HG02884 (cell line): ENCODE measurements at regions not wholly inside any gene's neighbourhood (a gene's known extent, or its start where the extent isn't known, plus 50 kb on each side); places are given as distances from the start of the nearest gene placed in this dataset.

Experiments
- ATAC-seq: cut with Tn5 transposase; IDR thresholded peaks from one replicate; pipeline ENCODE4 v1.9.1; 2021; ENCODE audit warnings: mild to moderate bottlenecking, moderate library complexity; ENCODE audit not compliant: unreplicated experiment

- no peak for ATAC-seq
Observed at GRCh38 chr20:39855799-39856198, 833.2 kb downstream of the MAFB start.

GRCh38 chr20:39855056-39855455, 834.0 kb downstream of the MAFB start:
- no peak for ATAC-seq

DNA sequence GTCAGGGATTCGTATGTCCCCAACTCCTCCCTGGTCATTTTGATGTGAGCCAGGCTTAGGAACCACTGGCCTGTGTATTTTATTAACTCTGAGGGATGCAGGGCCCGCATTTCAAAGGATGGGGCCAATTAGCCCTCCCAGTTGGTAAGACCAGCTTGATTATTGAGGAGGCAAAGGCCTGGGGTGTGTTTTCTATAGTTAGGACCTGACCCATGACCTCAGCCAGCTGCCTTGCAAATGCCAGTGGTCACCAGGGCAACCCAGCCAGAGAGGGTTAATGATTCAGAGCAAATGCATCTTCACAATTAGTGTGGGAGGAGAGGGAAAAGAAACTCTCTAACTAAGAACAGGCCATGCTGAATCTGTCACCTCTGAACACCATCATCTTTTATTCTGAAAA, 835.4 kb downstream of the MAFB start:
- no peak for ATAC-seq

GRCh38 chr20:39853050-39853449, 836.0 kb downstream of the MAFB start:
- no peak for ATAC-seq

DNA sequence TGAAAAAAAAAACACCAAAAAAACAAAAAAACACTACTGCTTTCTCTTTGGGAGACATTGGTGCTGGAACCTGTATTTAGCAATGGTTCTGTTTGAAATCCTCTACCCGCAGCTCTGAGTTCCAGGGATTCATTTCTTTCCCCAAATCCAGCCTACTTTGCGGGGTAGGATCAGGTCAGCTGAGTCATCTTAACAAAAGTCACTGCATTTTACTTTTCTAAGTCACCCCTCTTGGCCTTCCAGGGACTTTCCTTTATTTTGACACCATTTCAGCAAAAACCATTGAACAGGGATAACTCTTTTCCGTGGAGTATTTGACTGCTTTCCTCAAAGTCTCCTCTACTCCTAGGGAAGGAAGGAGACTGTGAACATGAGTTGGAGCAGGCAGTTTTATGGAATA, 837.6 kb downstream of the MAFB start:
- ATAC-seq: no peak

GRCh38 chr20:39850821-39851330, 838.2 kb downstream of the MAFB start:
- ATAC-seq: no peak

DNA sequence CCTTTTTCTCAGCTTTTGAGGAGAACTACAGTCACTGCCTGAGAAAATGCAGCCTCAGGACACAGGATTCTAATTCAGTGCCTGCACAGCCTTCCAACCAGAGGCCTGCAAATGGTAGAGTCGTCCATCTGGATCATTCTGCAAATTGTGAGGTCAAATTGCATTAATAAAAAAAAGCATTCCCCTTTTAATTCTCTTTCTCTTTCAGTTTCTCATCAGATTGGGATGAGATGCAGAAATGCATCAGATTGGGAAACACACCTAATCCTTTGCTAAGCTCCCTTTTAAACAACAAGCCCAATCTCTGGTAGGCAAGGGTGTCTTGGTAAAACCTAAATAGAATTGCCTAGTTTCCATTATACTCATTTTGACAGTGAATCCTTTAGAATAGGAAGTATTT, 838.8 kb downstream of the MAFB start:
- ATAC-seq: no peak

DNA sequence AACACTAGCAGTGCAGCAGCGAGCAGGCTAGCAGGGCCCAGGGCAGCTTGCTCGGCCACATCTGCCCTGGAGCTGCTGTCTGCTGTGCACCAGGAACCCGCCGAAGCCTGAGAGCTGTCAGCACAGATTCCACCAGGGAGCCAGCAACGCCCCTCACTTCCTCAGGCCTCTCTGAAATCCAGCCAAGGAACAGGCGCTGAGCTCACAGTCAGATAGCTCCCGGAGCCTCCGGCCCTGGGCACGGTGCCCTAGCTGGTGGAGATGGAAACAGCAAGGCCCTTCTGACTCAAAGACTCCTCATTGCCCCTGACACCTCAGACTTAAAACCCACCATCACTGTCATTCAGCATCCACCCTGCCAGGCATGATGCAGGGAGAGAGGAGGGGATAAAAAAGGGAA, 839.4 kb downstream of the MAFB start:
- no peak for ATAC-seq

- ATAC-seq: no peak
Observed at GRCh38 chr20:39849171-39849570, 839.9 kb downstream of the MAFB start.

- no peak for ATAC-seq
Observed at GRCh38 chr20:39839399-39840119, 849.5 kb downstream of the MAFB start.

DNA sequence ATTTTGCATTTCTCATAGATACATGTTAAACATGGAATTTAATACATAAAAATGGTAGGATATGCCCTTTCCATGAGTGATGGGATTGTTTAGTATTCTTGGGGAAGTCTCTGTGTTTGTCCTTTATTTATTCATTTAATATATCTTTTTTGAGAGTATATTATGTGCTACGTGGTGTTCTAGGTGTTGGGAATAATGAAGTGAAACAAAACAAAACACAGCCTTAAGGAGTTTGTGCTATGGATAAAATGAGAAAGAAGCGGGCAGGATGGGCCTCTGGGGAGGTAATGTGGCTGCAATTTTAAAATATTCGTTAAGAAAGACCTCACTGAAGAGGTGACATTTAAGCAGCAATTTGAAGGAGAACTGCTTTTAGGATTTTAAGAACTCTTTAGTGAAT, 851.5 kb downstream of the MAFB start:
- ATAC-seq: no peak

DNA sequence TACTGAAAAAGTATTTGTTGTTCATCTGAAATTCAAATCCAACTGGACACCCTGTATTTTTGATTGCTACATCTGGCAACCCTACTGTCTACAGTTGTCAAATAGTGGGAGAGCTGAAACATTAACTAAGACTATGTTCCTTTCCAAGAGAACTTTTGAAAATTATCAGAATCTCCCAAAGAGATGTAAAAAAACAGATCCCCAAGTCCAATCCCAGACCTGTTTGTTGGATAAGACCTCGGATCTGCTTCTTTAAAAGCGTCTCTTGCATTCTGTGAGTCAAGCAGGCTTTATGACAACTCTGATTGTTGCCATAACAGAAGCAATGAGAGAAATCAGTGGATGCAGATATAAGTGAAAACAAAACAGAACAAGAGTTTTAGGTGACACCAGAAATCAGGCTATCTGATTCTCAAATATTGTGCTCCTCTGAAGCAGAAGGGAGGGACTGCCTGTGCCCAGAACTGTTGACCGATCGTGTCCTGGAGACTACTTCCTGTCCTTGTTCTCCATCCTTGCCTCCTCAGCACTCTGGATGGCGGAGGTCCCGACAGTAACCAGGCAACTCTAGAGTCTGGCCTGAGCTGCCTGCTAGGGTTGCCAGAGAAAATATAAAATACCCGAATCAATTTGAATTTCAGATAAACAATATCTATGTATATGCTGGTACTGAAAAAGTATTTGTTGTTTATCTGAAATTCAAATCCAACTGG, 853.8 kb downstream of the MAFB start:
- ATAC-seq: no peak

- no peak for ATAC-seq
Observed at GRCh38 chr20:39830903-39831302, 858.1 kb downstream of the MAFB start.

- ATAC-seq: peak; percentile 81
Observed at GRCh38 chr20:39829661-39830060, 859.4 kb downstream of the MAFB start.

- ATAC-seq: peak; percentile 11
Observed at GRCh38 chr20:39829256-39829655, 859.8 kb downstream of the MAFB start.

GRCh38 chr20:39825950-39826349, 863.1 kb downstream of the MAFB start:
- peak; percentile 56 for ATAC-seq

GRCh38 chr20:39825524-39825923, 863.4 kb downstream of the DHX35 start:
- ATAC-seq: no peak

DNA sequence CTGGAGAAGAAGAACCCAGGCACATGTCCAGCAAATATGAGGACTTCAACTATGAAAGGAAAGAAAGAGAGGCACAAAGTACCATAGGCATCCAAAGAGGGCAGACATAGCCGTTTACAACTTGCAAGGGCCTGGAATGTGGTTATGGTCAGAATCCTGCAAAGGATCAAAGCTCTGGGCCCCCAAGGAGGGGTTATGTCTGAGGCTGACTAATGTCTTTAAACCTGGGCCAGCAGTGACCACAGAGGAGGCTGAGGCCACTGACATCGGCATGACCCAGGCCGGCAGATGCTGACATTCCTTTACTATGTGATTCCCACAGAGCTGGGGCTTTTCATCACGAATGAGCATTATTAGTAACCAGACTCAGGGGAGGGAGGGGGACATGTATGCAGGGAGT, 861.1 kb downstream of the DHX35 start:
- ATAC-seq: no peak

DNA sequence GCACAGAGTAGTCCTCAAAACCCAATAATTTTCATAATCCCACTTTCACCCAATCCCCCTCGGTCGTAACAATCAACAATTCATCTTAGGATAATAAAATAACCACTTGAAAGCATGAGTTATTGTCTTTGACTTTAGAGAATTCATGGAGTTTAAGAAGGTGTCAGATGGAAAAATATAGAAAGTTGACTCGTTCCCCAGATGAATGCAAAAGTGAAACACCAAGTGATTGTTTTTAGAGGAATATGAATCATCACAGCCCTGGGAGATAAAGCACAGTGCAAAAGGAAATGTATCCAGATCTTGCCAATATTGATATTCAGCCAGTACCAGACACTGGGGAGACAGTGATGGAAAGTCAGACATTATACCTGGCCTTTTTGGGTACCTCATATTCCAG, 860.5 kb downstream of the DHX35 start:
- no peak for ATAC-seq

DNA sequence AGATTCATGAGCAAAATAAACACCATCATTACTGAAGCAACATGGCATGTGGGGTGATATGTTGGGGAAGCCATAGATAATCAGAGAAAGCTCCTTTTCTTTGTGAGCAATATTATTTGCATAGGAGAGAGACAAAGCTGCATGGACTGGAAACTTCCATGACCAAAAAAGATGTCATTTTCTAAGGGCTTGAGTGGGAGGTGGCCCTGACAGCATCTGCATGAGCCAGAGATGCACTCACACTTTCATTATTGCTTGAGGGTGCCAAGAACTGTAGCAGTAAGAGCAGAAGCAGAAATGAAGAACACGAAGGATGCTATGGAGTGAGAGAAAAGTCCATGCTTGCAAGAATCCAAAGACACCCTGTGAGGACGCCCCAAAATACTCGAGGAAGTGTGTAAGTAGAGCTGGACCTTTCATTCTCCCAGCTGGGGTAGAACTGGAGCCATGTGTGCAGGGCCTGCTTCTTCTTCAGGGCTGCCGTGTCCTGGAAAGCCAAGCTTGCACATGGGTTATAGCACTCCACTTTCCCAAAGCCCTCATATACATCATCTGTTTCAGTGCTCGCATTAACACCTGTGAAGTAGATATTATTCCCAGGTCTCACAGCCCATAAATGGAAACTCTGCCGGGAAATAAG, 851.2 kb downstream of the DHX35 start:
- peak; percentile 87 for ATAC-seq

GRCh38 chr20:39812116-39812515, 850.0 kb downstream of the DHX35 start:
- ATAC-seq: no peak

DNA sequence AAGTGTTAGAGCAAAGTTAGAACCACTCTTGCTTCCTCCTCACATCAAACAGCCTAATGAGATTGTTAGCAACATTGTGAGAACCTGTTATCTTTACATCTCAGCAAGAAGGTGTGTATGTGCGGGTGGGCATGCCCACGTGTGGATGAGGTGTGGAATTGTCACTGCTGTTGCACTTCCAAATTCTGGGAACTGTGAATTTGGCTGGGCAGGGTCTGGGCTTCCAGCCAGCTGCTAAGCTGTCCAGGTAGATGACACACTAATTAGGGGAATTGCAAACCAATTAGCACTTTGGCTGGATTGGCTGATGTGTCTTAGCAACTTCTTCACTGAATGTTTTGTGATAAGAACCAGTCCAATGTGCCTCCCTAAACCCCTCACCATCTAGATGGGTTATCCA, 848.2 kb downstream of the DHX35 start:
- ATAC-seq: no peak
